ENCODE measurements at regions not wholly inside any gene's neighbourhood (a gene's known extent, or its start where the extent isn't known, plus 50 kb on each side); places are given as distances from the start of the nearest gene placed in this dataset.

DNA sequence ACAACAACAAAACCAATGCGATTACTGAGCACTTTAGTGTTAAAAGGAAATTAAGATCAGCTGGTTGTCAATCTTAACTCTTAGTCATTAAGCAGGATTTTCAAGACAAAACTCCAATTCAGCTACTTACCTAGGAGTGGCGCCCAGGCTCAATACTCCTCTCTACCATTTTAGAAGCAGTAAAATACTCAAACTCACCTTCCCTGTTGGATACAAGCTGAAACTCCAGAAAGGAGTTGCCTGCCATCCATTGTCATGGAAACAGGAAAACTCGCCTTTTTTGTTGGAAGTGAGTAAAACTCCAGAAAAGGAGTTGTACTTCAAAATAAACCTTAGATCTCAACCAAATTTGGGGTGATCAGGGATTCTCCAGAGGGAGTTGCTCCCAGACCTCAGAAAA, 127.0 kb upstream of the F3 start:
- TF ChIP-seq, protein P1, sequence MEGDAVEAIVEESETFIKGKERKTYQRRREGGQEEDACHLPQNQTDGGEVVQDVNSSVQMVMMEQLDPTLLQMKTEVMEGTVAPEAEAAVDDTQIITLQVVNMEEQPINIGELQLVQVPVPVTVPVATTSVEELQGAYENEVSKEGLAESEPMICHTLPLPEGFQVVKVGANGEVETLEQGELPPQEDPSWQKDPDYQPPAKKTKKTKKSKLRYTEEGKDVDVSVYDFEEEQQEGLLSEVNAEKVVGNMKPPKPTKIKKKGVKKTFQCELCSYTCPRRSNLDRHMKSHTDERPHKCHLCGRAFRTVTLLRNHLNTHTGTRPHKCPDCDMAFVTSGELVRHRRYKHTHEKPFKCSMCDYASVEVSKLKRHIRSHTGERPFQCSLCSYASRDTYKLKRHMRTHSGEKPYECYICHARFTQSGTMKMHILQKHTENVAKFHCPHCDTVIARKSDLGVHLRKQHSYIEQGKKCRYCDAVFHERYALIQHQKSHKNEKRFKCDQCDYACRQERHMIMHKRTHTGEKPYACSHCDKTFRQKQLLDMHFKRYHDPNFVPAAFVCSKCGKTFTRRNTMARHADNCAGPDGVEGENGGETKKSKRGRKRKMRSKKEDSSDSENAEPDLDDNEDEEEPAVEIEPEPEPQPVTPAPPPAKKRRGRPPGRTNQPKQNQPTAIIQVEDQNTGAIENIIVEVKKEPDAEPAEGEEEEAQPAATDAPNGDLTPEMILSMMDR (IDR thresholded peaks at IDR 0.05) = no peak
- no peak for TF ChIP-seq EZH2 (IDR thresholded peaks at IDR 0.05)
